Transverse colon (tissue), 4 donors: ENCODE measurements at regions not wholly inside any gene's neighbourhood (a gene's known extent, or its start where the extent isn't known, plus 50 kb on each side); places are given as distances from the start of the nearest gene placed in this dataset.

ENCODE experiments used
- POLR2AphosphoS5 ChIP-seq, 3 donors: sonication (generic); formaldehyde crosslinking; IDR thresholded peaks; one replicate each; pipeline ENCODE4 v1.6.1; 2016; ENCODE audit warnings: antibody characterized with exemption in 3 of 3
- TF ChIP-seq, protein P1 (sequence below), 5 experiments: fragments of 200-600 bp in 3 of 5; fragments of 450-650 bp in 2 of 5; sonication (generic) in 3 of 5; IDR thresholded peaks; 1 replicate in 2 of 5; 2 replicates in 3 of 5; pipeline ENCODE4 v1.5.1; 2016 to 2017; ENCODE audit warnings: antibody characterized with exemption in 5 of 5, inconsistent platforms in 3 of 5, mild to moderate bottlenecking in 2 of 5, moderate library complexity in 1 of 5

DNA sequence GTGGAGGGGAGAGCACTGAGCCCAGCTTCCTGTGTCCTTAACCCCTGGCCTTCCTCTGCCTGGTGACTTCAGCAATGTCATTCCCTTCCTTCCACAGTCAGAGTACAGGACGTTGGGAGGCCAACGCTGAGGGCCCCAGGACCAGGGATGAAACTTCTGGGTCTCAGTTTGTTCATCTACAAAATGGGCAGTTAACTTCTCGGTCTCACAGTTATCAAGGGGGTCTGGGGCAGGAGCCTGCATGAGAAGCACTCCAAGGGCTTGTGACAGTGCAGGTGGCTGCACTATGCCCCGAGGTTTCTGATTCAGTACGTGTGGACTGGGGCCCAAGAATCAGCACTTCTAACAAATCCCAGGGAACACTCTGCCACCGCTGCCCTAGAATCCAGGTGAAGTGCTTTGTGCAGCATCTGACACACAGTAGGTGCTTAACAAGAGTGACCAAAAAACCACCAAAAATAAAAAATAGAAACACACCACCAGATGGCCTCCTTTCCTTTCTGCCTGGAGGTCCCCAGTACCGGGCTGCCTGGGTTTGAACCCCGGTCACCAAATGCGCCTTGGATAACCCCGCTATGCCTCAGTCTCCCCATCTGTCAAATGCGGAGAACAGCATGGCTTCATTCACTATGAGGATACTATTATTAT, 80.4 kb downstream of the RFLNA start:
- TF ChIP-seq, protein P1, sequence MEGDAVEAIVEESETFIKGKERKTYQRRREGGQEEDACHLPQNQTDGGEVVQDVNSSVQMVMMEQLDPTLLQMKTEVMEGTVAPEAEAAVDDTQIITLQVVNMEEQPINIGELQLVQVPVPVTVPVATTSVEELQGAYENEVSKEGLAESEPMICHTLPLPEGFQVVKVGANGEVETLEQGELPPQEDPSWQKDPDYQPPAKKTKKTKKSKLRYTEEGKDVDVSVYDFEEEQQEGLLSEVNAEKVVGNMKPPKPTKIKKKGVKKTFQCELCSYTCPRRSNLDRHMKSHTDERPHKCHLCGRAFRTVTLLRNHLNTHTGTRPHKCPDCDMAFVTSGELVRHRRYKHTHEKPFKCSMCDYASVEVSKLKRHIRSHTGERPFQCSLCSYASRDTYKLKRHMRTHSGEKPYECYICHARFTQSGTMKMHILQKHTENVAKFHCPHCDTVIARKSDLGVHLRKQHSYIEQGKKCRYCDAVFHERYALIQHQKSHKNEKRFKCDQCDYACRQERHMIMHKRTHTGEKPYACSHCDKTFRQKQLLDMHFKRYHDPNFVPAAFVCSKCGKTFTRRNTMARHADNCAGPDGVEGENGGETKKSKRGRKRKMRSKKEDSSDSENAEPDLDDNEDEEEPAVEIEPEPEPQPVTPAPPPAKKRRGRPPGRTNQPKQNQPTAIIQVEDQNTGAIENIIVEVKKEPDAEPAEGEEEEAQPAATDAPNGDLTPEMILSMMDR (IDR thresholded peaks at IDR 0.05), result no peak
- TF ChIP-seq POLR2AphosphoS5 (IDR thresholded peaks at IDR 0.05), result no peak
